Astrocyte (in vitro differentiated cells and primary cell): ENCODE measurements at regions not wholly inside any gene's neighbourhood (a gene's known extent, or its start where the extent isn't known, plus 50 kb on each side); places are given as distances from the start of the nearest gene placed in this dataset.

Experiments
- DNase-seq: peaks from one replicate; pipeline ENCODE4 v3.0.0-alpha.2; 2010; ENCODE audit warnings: low read depth
- FAIRE-seq: peaks from 2 replicates; lab custom pipeline; 2011; peaks lifted over from hg19 to GRCh38; lab: Jason Lieb, UNC
- H2AFZ ChIP-seq: 2 replicates; pipeline ENCODE4 v1.6.0; 2012; ENCODE audit warnings: low read depth, low read length, inconsistent platforms
- H3K27ac ChIP-seq: 2 replicates; pipeline ENCODE4 v1.5.1; 2011; ENCODE audit warnings: low read depth, low read length, inconsistent platforms
- H3K27me3 ChIP-seq: 2 replicates; pipeline ENCODE4 v1.6.0; 2011; ENCODE audit warnings: low read length, inconsistent platforms; ENCODE audit not compliant: insufficient read depth
- H3K36me3 ChIP-seq: 2 replicates; pipeline ENCODE4 v1.5.1; 2011; ENCODE audit warnings: low read length, inconsistent platforms; ENCODE audit not compliant: insufficient read depth
- H3K4me1 ChIP-seq: 2 replicates; pipeline ENCODE4 v1.5.1; 2011; ENCODE audit warnings: low read length, inconsistent platforms; ENCODE audit not compliant: insufficient read depth
- H3K4me2 ChIP-seq: 2 replicates; pipeline ENCODE4 v1.6.0; 2012; ENCODE audit warnings: low read length, inconsistent platforms
- H3K4me3 ChIP-seq: 2 replicates; pipeline ENCODE4 v1.5.1; 2011; ENCODE audit warnings: low read depth, mild to moderate bottlenecking, low read length, inconsistent platforms; ENCODE audit not compliant: insufficient read depth
- H3K79me2 ChIP-seq: 2 replicates; pipeline ENCODE4 v1.6.0; 2012; ENCODE audit warnings: mild to moderate bottlenecking, low read length, inconsistent platforms; ENCODE audit not compliant: insufficient read depth
- H3K9ac ChIP-seq: 2 replicates; pipeline ENCODE4 v1.6.0; 2012; ENCODE audit warnings: mild to moderate bottlenecking, low read length, inconsistent platforms
- H3K9me3 ChIP-seq: 2 replicates; pipeline ENCODE4 v1.5.1; 2012; ENCODE audit warnings: low read depth, mild to moderate bottlenecking, low read length, inconsistent platforms; ENCODE audit not compliant: insufficient read depth
- H4K20me1 ChIP-seq: 2 replicates; pipeline ENCODE4 v1.6.0; 2012; ENCODE audit warnings: low read length, inconsistent platforms; ENCODE audit not compliant: insufficient read depth
- H3K27ac Mint-ChIP-seq: one replicate; pipeline ENCODE4 v1.8.0; 2021; ENCODE audit warnings: mild to moderate bottlenecking, mixed read lengths; ENCODE audit not compliant: unreplicated experiment
- H3K27me3 Mint-ChIP-seq: one replicate; pipeline ENCODE4 v1.8.0; 2021; ENCODE audit warnings: low read depth, mixed read lengths; ENCODE audit not compliant: unreplicated experiment
- H3K36me3 Mint-ChIP-seq: one replicate; pipeline ENCODE4 v1.8.0; 2021; ENCODE audit warnings: low read depth, mixed read lengths; ENCODE audit not compliant: unreplicated experiment
- H3K4me1 Mint-ChIP-seq: one replicate; pipeline ENCODE4 v1.8.0; 2021; ENCODE audit warnings: low read depth, mixed read lengths; ENCODE audit not compliant: unreplicated experiment
- H3K4me3 Mint-ChIP-seq: one replicate; pipeline ENCODE4 v1.8.0; 2021; ENCODE audit warnings: mild to moderate bottlenecking, moderate library complexity, mixed read lengths; ENCODE audit not compliant: unreplicated experiment
- H3K9me3 Mint-ChIP-seq: one replicate; pipeline ENCODE4 v1.8.0; 2021; ENCODE audit warnings: mild to moderate bottlenecking, mixed read lengths; ENCODE audit not compliant: unreplicated experiment
- EZH2 ChIP-seq: IDR thresholded peaks from 2 replicates; pipeline ENCODE4 v1.6.1; 2012; ENCODE audit warnings: mild to moderate bottlenecking, low read length, inconsistent platforms; ENCODE audit not compliant: insufficient read depth
- TF ChIP-seq, protein P1 (sequence below): IDR thresholded peaks from 2 replicates; pipeline ENCODE4 v1.5.1; 2011; ENCODE audit warnings: low read depth, mild to moderate bottlenecking, inconsistent platforms, low read length, moderate library complexity; ENCODE audit not compliant: insufficient read depth

DNA sequence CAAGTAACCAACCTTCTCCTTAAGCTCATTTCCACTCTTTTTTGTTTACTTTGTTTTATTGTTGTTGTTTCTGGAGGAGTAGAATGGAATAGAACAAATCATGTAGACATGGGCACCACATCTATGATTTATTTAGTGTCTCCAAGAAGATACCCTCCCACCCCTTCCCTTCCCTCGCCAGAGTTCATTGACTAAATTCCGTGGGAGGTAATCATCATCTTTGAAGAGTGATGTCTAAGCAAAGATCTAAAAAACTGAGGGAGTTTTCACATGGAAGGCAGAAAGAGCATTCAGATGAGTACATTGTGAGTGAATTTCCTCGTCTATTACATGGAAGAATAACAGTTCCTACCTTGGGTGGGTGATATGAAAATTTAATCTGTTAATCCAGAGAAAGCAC lies 136.2 kb downstream of the SEC16B start:
- peaks cover 3% of the 10 kb centered on the region for H3K27me3 ChIP-seq
- H3K4me3 ChIP-seq = no peak overlapping the region
- H3K9ac ChIP-seq = no peak overlapping the region
- no peak overlapping the region for H3K4me2 ChIP-seq
- no peaks in the 10 kb centered on the region for H3K36me3 ChIP-seq
- no peaks in the 10 kb centered on the region for H3K79me2 ChIP-seq
- no peaks in the 10 kb centered on the region for H4K20me1 ChIP-seq
- H3K27ac Mint-ChIP-seq = no peak overlapping the region
- H3K27ac ChIP-seq = no peak overlapping the region
- H3K36me3 Mint-ChIP-seq = no peaks in the 10 kb centered on the region
- no peaks in the 10 kb centered on the region for H3K4me1 Mint-ChIP-seq
- H2AFZ ChIP-seq = no peak overlapping the region
- H3K9me3 ChIP-seq = no peaks in the 10 kb centered on the region
- no peak for DNase-seq
- FAIRE-seq = no peak
- H3K9me3 Mint-ChIP-seq = peaks cover 4% of the 10 kb centered on the region
- H3K27me3 Mint-ChIP-seq = peaks cover 4% of the 10 kb centered on the region
- TF ChIP-seq, protein P1, sequence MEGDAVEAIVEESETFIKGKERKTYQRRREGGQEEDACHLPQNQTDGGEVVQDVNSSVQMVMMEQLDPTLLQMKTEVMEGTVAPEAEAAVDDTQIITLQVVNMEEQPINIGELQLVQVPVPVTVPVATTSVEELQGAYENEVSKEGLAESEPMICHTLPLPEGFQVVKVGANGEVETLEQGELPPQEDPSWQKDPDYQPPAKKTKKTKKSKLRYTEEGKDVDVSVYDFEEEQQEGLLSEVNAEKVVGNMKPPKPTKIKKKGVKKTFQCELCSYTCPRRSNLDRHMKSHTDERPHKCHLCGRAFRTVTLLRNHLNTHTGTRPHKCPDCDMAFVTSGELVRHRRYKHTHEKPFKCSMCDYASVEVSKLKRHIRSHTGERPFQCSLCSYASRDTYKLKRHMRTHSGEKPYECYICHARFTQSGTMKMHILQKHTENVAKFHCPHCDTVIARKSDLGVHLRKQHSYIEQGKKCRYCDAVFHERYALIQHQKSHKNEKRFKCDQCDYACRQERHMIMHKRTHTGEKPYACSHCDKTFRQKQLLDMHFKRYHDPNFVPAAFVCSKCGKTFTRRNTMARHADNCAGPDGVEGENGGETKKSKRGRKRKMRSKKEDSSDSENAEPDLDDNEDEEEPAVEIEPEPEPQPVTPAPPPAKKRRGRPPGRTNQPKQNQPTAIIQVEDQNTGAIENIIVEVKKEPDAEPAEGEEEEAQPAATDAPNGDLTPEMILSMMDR = no peak
- TF ChIP-seq EZH2 = no peak
- H3K4me1 ChIP-seq = no peaks in the 10 kb centered on the region
- no peak overlapping the region for H3K4me3 Mint-ChIP-seq

DNA sequence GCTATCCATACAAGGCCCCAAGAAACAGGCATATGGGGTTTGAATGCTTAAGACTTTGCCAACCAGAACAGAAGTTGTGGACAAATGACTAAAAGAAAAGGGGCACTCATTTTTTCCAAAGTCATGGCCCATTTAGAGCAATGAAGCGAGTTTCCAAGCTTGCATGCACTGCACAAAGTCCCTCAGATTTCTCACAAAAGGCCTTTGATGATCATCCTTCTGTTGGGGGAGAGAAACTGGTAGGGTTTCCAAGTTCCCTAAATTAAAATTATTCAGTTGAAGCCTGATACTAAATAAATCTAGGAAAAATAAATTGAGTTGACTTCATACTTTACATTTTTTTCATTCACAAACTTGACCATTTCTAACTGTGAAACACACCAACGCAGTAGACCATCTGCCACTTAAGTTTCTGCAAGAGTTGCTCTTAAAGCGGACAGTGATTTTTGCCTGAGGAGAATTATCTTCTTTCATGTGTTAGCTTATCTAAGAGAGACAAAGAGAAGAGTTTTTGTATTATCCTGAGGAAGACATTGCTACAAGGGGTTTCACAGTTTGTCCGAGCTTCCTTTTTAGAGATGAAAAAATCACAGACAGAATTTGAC lies 139.2 kb downstream of the SEC16B start:
- no peaks in the 10 kb centered on the region for H3K36me3 Mint-ChIP-seq

More for the DNA sequence above, 139.2 kb downstream of the SEC16B start:
- H3K27ac Mint-ChIP-seq = no peak overlapping the region
- H3K4me1 ChIP-seq = no peaks in the 10 kb centered on the region
- no peak overlapping the region for H3K27ac ChIP-seq
- no peaks in the 10 kb centered on the region for H3K9me3 ChIP-seq
- H4K20me1 ChIP-seq = no peaks in the 10 kb centered on the region
- no peaks in the 10 kb centered on the region for H3K4me1 Mint-ChIP-seq
- no peak overlapping the region for H3K4me2 ChIP-seq
- H3K4me3 ChIP-seq = no peak overlapping the region
- H3K27me3 Mint-ChIP-seq = peaks cover 7% of the 10 kb centered on the region
- peaks cover 4% of the 10 kb centered on the region for H3K9me3 Mint-ChIP-seq
- H3K9ac ChIP-seq = no peak overlapping the region
- FAIRE-seq (no peak), DNase-seq (no peak)
- TF ChIP-seq, protein P1 = no peak
- no peak for TF ChIP-seq EZH2
- H3K79me2 ChIP-seq = no peaks in the 10 kb centered on the region
- H2AFZ ChIP-seq = no peak overlapping the region
- H3K36me3 ChIP-seq = no peaks in the 10 kb centered on the region
- H3K4me3 Mint-ChIP-seq = no peak overlapping the region
- no peaks in the 10 kb centered on the region for H3K27me3 ChIP-seq
